ENCODE measurements at regions not wholly inside any gene's neighbourhood (a gene's known extent, or its start where the extent isn't known, plus 50 kb on each side); places are given as distances from the start of the nearest gene placed in this dataset.
"Not testable (repeated sequence)": the region's sequence is repeated elsewhere in the genome, so short reads cannot be mapped to it uniquely, and the experiment has no call there.

DNA sequence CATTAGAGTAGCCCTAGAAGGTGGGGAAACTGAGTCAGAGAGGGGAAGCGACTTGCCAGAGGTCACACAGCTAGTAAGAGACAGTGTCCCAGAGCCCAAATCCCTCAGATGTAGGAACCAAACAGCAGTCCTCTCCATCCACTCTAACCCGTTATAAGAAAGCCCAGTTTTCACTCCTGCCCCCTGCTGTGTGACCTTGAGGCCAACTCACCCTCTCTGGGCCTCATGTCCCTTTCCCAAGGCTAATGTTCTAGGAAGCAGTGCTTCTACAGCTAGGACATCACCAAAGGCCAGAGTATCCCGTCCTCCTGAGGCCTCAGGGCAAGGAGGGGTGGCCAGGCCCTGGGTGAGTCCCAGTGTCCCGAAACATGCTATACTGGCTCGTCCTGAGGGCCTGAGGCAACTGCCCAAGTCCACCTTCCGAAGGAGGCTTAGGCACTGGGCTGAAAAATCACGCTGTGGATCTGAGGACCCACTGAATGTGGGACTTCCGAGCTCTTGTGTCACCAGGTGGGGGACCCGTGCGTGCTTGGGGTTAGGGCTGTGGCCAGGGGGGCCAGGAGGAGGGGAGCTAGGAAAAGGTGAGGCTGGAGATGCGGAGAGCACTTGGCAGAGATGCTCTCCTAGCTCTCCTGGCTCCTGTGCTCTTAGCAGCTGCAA, 109.2 kb upstream of the SLC6A11 start:
- no peak for ATAC-seq

DNA sequence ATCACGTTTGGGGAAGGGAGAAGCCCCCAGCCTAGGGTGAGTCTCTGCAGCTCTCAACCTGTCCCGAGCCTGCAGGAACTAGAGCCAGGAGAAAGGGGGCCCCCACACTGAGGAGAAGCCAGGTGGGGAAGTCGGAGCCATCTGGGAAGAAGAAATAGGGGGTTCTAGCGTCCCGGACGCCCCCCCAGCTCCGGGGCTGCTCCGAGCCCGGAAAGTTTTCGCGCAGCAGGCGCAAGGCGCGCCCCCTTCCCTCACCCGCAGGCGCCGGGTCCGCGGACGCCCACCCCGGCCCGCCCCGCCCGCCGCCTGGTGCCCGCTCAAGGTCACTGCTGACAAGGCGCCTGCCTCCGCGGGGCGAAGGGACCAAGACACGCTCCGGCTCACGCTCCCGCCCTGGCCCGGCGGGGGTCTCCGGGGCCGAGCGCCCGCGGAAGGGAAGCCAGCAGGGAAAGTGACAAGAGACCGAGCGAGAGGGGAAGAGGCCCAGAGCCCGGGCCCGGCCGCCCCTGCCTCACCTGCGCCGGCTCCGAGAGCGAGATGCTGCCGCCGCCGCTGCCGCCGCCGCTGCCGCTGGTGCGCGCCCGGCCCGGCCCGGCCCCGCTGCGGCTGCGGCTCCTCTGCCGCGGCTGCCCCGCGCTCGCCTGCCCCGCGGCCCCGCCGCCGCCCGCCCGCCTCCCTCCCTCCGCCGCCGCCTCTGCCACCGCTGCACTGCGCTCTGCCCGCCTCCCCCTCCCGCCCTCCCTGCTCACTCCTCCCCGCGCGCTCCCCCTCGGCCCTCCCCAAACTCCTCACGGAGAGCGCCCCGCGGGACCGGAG, 108.4 kb upstream of the SLC6A11 start:
- no peak for ATAC-seq

DNA sequence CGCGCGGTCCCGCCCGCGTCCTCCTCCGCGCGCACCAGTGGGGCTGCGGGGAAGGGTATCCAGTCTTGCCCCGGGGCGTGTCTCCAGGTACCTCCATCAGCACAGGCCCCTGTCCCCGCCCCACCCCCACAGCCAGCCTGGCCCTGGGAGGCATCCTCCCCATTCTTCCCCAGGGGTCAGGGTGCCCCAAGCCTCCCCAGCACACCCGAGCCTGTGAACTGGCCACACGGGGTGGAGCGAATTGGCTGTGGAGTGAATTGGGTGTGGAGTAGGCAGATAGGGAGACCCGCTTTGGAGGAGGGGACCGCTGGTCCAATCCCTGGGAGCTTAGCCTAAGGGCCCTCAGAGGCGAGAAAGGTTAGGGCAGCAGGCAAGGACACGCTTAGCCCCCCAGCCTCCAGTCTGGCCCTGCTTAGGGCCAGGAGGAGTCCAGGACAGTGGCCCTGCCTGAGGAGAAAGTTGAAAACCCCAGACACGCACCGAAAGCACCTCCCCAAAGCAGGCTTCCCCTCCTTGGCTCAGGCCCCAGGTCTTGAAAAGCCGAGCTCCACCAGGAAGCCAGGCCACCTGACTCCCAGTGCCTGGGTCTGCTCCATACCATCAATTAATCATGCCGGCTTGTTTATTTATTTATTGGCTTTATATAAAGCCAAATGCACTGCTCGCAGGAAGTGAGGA, 107.7 kb upstream of the SLC6A11 start:
- no peak for ATAC-seq

DNA sequence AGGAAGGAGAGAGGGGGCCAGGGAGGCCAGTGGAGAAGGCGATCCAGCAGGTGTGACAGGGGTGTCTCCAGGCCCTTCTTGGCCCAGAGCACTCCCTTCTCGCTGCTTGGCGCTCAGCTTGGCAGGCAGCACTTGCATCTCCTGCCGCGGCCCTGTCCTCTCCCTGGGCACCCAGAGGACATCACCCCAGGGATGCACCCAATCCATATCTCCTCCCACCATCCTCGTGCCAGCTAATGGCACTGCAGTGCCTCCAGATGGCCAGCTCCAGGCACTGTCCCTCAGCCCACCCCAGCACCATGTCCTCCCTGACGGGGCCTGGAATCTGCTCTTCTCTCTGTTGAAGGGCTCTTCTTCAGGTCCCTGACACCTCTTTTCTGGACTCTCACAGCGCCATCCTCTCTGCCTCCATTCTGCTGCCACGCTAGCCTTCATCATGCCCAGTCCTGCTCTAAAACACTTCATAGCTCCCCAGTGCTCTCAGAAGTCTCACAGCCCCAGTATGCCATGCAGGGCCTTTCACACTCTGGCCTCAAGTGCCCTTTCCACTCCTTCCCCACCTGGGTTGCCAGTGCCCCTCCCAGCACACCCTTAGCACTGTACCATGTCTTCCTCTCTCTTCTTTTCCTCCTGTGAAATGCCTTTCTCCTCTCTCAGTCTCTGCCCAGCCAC, 106.8 kb upstream of the SLC6A11 start:
- no peak for ATAC-seq

DNA sequence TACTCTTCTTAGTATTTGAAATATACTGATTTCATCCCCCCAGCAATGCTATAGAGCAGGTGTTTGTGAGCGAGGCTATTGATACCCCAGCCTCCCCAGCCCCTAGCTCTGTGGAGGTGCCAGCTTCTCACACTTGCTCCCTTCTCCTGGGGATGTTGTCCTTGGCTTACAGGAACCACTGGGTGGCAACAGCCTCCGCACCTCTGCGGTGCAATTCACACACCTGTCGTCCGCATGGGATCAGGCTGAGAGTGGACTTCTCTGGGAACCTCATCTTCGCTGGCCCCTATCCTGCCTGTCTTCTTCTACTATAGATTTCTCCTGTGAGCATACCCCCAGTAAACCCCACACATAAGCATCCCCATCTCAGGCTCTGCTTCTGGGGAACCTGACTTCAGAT, 103.9 kb upstream of the SLC6A11 start:
- ATAC-seq: no peak

DNA sequence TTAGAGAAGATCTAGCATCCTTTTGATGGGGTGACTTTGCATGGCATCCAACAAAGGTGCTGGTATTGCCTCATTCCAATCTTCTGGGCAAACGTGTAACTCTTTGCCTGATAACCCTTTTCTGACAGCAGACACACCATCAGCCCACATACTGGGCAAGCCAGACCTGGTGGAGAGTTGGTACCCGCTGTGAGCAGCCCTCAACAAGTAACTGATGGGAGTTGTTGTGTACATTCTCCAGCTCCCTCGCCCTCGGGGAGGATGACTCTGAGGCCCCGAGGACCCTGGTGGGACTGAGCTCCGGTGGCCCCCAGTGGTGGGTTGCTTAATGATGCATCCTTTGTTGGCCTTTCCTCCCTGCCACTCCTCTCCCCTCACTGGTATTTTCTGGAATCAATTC, 102.4 kb upstream of the SLC6A11 start:
- ATAC-seq: no peak

DNA sequence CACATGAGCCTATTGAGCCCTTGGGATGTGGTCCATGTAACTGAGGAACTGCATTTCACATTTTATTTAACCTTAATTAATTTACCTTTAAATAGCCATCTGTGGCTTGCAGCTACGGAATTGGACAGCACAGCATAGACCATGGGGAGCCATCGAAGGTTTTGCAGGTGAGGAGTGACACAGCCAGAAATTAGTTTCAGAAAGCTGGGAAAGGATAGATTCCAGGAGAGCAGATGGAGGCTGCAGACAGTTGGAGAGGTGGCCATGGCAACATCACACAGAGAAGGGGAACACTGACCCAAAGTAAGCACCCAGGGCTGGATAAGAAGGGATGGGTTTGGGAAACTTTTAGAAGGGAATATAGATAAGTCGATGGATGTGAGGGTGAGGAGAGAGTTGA, 100.1 kb upstream of the SLC6A11 start:
- ATAC-seq: no peak

DNA sequence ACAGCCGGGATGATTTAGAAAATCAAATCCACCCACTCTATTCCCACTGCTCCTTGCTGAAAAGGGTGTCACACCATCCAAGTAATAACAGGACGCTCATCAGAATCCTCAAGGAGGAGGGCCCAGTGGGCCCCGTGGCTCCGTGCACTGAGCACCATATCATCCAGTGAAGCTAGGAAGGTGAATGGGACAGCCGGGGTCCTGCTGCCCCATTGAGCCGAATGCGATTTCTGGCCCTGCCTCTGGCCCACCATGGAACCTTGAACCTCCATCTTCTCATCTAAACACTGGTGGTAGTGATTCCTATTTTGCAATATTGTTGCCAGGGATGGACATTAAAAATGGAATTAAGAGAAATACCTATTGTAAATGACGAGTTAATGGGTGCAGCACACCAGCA, 99.1 kb upstream of the SLC6A11 start:
- ATAC-seq: no peak

DNA sequence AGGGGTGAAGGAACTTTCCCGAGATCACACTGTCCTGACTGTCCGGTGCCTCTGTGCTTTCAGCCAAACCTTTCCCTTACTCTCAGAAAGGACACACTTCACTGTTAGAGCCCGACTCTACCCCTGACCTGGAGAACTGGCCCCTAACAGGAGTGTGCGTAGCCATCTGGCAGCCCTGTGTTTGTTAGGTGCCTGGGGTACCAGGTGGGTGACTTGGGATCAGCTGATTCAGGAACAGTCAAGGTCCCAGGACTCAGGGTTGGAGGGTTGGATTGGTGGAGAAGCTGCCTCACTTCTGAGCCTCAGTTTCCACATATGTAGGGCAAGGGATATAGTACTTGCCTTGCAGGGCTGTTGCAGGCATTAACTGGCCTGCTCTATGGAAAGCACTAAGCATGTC, 98.3 kb upstream of the SLC6A11 start:
- no peak for ATAC-seq

DNA sequence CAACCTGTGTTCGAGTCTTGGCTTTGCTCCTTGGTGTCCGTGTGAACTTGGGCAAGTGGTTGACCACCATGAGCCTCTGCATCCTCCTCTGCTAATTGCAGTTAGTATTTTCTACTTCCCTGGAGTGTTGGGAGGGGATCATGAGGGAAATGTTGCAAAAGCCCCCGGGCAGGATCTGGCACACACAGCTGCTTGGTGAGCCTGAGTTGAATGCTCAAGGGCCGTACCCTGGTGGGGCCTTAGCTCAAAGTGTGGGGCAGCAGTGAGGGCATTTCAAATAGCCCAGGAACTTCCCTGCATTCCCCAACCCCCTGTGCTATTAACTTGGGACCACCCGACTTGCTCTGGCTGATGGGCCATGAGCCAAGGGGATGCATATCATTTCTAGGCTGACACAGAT, 94.9 kb upstream of the SLC6A11 start:
- no peak for ATAC-seq

DNA sequence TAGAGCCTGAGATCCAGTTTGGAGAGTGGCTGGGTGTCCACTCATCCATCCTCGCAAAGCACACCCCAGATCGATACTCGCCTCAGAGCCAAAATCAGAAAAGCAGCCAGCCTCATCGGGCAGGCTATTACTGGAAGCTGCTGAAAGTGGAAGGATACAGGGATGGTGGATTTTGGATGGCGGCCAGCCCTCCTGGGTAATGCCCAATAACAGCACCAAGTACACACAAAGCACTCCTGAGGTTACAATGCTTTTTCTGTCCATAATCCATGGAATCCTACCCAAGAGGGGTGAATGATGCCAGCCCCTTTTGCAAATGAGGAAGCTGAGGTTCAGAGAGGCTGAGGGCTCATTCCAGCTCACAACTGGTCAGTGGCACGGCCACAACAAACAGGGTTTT, 93.1 kb upstream of the SLC6A11 start:
- no peak for ATAC-seq

DNA sequence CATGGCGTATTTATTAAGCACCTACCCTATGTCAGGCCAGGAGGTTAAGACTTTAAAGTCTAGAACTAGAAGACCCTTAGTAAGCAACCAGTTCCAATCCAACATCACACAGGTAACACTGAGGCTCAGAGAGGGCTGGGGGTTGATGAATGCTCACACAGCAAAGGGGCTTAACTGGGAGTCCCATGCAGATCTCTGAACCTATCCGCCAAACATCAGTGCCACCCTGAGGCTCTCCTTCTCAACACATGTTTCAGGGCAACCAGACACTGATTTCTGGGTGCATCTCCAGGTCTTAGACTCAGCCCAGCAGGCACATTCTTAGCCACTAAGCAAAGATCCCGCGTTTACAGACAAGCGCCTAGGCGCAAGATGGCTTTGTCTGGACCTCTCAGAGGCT, 92.0 kb upstream of the SLC6A11 start:
- ATAC-seq: no peak

DNA sequence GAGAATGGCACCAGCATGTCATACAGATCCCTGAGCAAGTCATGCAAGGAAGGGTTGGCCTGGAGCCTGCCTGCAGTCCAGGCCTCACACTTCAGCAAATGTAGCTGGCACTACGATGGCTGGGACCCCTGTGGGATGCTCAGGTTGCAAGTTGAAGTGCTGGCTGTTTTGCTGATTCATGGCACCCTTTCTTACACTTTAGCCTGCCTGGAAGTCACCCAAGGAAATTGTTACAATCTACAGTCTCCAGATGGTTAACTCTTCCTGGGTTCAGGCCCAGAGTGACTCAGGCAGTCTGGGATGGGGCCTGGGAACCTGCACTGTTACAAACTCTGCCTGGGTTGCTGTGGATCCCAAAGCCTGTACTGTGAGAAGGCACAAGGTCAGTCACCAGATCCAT, 91.0 kb upstream of the SLC6A11 start:
- no peak for ATAC-seq

DNA sequence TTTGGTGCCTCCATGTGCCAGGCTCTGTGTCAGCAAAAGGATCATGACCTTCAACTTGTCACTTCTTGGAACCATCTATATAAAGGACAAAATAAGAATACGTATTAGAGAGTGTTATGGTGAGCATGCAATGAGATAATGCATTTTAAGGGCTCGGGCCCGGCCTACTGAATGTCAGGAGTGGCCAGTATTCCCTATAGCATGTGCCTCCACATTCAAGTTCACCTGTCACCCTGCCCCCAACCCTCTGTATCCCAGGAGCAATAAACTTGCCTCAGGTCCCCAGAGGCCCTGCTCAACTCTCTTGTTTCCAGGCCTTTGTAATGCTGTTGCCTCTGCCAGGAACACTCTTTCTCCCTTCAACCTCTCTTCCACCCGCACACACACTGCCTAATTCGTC, 90.2 kb upstream of the SLC6A11 start:
- no peak for ATAC-seq

DNA sequence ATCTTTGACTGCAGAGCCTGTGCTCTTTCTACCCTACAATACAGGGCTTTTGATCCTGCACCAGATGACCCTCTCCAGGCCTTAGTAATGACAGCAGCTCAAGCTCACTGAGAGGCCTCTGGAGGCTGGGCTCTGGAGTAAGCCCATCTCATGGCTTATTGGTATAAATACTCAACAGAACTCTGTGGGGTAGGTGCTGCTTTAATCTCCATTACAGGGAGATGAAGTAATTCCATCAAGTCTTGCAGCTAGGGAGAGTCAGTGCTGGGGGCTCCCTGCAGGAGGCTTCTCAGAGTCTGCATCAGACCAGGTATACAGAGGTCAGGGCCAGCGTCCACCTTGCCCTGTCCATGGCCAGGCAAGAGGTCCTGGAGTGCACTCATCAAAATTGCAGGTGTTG, 89.2 kb upstream of the SLC6A11 start:
- no peak for ATAC-seq

DNA sequence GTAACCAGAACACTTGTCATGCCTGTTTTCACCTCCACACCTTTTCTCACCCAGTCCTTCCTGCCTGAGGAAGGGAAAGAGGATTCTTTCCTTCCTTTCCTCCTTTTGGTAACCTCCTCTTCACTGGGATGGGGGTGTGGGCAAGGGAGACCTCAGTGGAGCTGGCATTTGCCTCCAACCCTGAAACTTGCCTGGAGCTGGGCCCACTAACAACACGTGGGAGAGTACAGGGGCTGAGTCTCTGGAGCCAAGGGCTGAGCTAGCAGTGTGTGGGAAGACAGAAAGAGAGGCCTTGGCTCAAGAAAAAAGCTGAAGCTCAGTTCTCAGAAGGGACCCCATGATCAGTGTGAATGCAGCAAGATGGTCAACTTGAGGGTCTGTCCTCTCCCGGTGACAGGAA, 86.6 kb upstream of the SLC6A11 start:
- no peak for ATAC-seq

DNA sequence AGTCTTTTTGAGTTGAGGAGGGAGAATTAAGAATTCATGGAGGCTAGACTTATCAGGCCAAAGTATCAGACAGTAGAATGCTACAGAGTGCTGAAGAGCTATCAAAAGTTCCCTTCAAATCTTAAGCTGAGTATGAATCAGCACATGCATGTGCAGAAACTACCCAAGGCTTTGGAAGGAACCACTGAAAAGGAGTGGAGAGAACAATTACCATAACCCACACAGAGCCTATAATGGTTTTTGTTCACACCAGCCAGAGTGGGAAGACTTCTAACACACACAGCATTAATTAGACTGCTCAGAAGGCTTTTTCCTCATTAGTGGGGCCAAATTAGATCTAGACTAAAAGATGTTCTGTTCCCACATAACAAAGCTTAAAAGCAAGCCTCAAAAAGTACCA, 83.7 kb upstream of the SLC6A11 start:
- ATAC-seq: no peak

DNA sequence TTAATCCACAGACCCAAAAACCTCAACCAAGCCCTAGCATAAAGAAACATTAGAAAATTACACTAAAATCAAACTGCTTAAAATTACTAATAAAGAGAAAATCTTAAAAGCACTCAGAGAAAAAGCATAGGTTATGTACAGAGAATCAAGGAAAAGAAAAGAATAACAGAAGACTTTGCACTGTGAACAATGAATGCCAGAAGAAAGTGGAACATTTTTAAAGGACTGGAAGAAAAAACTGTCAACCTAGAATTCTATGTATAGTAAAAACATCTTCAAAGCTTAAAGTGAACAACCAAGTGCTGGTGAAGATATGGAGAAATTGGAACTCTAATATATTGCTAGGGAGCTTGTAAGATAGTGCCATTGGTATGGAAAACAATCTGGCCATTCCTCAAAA, 82.7 kb upstream of the SLC6A11 start:
- no peak for ATAC-seq

DNA sequence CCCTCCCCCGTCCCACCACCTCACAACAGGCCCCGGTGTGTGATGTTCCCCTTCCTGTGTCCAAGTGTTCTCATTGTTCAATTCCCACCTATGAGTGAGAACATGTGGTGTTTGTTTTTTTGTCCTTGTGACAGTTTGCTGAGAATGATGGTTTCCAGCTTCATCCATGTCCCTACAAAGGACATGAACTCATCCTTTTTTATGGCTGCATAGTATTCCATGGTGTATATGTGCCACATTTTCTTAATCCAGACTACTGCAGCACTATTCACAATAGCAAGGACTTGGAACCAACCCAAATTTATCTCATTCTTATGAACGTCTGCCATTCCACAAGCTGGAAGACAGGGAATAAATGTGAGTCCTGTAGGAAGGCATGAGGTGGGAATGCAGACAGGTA, 79.6 kb upstream of the SLC6A11 start:
- not testable (repeated sequence) for ATAC-seq

DNA sequence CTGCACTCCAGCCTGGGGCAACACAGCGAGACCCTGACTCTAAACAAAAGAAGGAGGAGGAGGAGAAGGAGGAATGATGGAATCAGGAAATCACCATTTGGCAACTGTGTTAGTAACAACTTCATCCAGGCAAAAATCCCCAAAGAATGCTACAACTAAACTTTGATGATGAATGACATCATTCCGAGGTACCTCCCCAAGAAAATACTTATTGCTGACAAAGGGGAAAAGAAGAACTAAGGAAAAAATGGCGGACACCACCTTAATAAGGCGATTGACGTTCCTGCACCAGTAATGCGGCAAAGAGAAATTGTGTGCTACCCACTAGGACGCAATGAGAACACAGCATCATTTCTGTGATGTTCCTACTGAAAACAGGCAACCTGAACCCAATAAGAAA, 78.2 kb upstream of the SLC6A11 start:
- ATAC-seq: no peak

DNA sequence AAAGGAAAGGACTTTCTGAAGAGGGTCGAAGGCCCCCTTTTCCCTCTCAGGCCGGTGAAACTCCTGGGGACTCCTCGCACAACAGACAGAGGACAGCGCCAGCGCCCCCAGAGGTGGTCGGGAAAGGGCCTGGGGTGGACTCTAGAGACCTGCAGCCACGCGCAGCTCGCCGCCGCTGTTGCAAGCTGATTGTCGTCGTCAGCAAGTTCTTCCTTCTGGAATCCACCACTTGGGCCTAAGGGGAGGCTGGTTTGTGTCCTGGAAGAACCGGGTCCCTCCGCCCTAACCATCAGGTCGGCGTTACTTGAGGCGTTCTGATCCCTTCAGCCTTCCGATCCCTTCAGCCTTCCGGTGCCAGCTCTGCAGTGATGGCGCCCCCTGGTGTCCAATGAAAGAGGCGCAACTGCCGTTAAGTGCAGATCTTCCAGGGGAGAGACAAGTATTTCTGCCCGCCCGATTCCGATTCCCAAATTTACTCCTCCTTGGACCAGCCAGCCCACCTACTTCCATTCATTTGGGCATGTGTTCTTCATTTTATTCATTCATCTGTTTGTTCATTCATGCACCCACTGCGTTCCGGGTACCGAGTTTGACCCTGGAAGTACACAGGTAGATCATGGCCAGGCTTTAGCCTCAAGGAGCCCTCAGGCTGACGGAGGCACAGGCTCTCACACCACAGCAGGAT, 77.2 kb upstream of the SLC6A11 start:
- peak; percentile 76 for ATAC-seq

DNA sequence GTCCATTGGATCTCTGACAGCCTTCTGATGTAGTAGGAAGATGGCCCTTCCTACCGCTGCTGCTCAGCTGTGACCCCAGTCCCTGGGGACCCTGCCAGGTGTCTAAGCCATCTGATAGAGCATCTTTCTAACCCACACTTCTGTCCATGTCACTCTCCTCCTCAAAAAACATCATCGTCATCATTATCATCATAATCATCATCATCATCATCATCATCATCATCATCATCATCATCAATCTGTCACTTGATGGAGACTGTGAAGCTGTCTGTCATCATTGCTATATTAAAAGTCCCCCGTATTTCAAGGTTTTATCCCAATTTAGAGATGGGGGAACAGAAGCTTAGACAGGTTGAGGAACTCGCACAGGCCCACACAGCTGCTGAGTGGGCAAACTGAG, 75.1 kb upstream of the SLC6A11 start:
- no peak for ATAC-seq

Data from esophagus mucosa (tissue), 1 donor.